Upper lobe of right lung (tissue), 1 donor: ENCODE measurements at regions not wholly inside any gene's neighbourhood (a gene's known extent, or its start where the extent isn't known, plus 50 kb on each side); places are given as distances from the start of the nearest gene placed in this dataset.

Source experiments
- ATAC-seq: fragments of 200-7000 bp; cut with Tn5 transposase; one replicate; pipeline ENCODE4 v1.9.1; 2020; ENCODE audit warnings: mild to moderate bottlenecking, moderate library complexity
- DNase-seq: peaks from one replicate; pipeline ENCODE4 v3.0.0-alpha.2; 2020
- H3K27ac ChIP-seq: fragments of 200-600 bp; one replicate; pipeline ENCODE4 v1.8.0; 2022
- H3K27me3 ChIP-seq: fragments of 200-600 bp; one replicate; pipeline ENCODE4 v1.8.0; 2022; ENCODE audit warnings: mild to moderate bottlenecking
- H3K36me3 ChIP-seq: fragments of 200-600 bp; one replicate; pipeline ENCODE4 v1.8.0; 2022
- H3K4me1 ChIP-seq: fragments of 200-600 bp; one replicate; pipeline ENCODE4 v1.8.0; 2022
- H3K4me3 ChIP-seq: fragments of 200-600 bp; one replicate; pipeline ENCODE4 v1.8.0; 2022; ENCODE audit warnings: mild to moderate bottlenecking
- H3K9me3 ChIP-seq: fragments of 200-600 bp; one replicate; pipeline ENCODE4 v1.8.0; 2022
- intact Hi-C: fragments of 100-400 bp; cut with DNase I; formaldehyde crosslinking; loops from one replicate; pipeline ENCODE4 v1.11.0; 2022
- TF ChIP-seq, protein P1 (sequence below): fragments of 200-600 bp; IDR thresholded peaks from one replicate; pipeline ENCODE4 v1.8.0; 2022; ENCODE audit warnings: antibody characterized with exemption
- donor health status: DM: no; HTN: yes; CAD: no; lungs with severe emphysema.

DNA sequence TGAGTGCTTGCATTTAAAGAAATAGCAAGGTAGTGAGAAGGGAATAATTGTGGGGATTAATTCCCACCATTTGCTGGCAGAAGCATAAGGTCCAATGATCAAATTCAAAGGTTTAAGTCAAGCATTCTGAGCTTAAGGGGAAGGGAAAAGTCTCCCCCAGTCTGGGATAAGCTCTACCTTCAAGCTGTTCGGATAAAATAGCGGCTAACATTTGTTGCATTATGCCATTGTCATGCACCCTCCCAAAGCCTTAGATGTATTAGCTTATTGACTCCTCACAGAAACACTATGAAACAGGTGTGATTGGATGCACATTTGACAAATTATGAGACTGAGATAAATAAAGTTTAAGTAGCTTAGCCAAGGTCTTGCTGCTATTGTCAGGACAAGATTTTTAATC lies 52.2 kb upstream of the TGIF1 start:
- no peaks in the 10 kb centered on the region for H3K9me3 ChIP-seq
- no peak for DNase-seq
- H3K4me3 ChIP-seq, result no peak overlapping the region
- H3K27ac ChIP-seq, result no peak overlapping the region
- intact Hi-C loops, result no loop called here
- no peaks in the 10 kb centered on the region for H3K27me3 ChIP-seq
- no peaks in the 10 kb centered on the region for H3K4me1 ChIP-seq
- ATAC-seq, result no peak
- H3K36me3 ChIP-seq, result no peaks in the 10 kb centered on the region
- TF ChIP-seq, protein P1, sequence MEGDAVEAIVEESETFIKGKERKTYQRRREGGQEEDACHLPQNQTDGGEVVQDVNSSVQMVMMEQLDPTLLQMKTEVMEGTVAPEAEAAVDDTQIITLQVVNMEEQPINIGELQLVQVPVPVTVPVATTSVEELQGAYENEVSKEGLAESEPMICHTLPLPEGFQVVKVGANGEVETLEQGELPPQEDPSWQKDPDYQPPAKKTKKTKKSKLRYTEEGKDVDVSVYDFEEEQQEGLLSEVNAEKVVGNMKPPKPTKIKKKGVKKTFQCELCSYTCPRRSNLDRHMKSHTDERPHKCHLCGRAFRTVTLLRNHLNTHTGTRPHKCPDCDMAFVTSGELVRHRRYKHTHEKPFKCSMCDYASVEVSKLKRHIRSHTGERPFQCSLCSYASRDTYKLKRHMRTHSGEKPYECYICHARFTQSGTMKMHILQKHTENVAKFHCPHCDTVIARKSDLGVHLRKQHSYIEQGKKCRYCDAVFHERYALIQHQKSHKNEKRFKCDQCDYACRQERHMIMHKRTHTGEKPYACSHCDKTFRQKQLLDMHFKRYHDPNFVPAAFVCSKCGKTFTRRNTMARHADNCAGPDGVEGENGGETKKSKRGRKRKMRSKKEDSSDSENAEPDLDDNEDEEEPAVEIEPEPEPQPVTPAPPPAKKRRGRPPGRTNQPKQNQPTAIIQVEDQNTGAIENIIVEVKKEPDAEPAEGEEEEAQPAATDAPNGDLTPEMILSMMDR, result no peak
